ENCODE measurements at regions not wholly inside any gene's neighbourhood (a gene's known extent, or its start where the extent isn't known, plus 50 kb on each side); places are given as distances from the start of the nearest gene placed in this dataset.

- DNase-seq (ENCODE audit: insufficient read length, low spot score) (no peak), FAIRE-seq (no peak)
Observed at GRCh38 chr6:126526996-126527606, 187.2 kb downstream of the CENPW start.

- no peak for FAIRE-seq
Observed at GRCh38 chr6:126529637-126530362, 189.9 kb downstream of the CENPW start.

GRCh38 chr6:126530775-126531174 lies 190.9 kb downstream of the CENPW start:
- DNase-seq (ENCODE audit: insufficient read length, low spot score), result no peak
- FAIRE-seq, result no peak

More at GRCh38 chr6:126529637-126530362, 189.9 kb downstream of the CENPW start:
- DNase-seq (ENCODE audit: insufficient read length, low spot score), result no peak

- FAIRE-seq, result no peak
- no peak for DNase-seq (ENCODE audit: insufficient read length, low spot score)
Observed at GRCh38 chr6:126531286-126531685, 191.4 kb downstream of the CENPW start.

DNA sequence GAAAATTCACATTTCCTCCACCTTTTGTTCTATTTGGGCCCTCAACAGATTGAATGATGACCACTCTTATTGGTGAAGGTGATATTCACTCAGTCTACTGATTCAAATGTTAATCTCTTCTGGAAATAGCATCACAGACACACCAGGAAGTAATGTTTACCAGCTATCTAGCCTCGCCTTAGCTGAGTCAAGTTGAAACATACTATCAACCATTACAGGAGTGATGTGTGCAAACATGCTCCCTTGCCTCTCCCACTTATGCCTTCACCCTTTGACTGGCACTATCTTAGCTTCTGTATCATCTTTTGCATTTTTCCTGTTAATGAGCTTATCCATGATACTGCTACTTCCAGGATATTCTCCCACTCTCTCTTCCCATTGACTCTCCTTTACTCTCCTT lies 191.9 kb downstream of the CENPW start:
- FAIRE-seq (no peak), DNase-seq (ENCODE audit: insufficient read length, low spot score) (no peak)

DNA sequence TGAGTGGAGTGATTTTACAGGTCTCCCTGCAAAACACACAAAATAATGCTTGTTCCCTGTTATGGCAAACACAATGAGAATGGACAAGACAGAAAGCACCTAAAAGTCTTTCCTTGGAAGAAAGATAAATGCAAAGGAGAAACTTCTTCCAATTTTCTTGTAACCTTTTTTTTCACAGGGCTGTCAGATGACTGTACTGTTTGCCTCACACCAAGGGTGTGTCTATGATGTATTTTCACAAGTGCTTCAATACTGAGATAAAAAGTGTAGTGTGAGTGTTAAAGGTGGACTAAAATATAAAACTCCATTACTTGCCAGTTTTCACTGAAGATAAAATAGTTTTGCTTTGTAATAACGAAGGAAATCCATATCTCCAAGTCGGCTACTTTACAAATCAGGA lies 194.5 kb downstream of the CENPW start:
- DNase-seq (ENCODE audit: insufficient read length, low spot score) (no peak), FAIRE-seq (no peak)

- FAIRE-seq (no peak), DNase-seq (ENCODE audit: insufficient read length, low spot score) (no peak)
Observed at GRCh38 chr6:126535138-126535537, 195.2 kb downstream of the CENPW start.

DNA sequence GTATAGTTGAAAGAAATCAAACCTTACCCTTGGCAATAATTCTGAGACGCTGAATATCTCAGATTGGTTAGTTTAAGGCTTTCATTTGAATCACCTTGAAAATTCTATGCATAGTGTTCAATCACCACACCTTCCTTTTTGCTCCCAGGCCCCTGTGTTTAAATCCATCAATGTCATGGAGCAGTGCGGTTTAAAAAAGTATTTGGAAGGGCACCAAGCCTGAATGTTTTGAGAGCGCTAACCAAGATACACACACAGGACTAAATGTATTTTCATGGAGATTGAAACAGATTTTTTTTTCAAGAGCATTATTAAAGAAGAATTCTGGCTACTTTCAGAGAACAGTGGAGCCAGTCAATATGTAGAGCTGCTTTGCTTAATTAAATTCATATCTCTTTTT lies 195.7 kb downstream of the CENPW start:
- DNase-seq (ENCODE audit: insufficient read length, low spot score) (no peak), FAIRE-seq (no peak)

- DNase-seq (ENCODE audit: insufficient read length, low spot score), result no peak
- no peak for FAIRE-seq
Observed at GRCh38 chr6:126537061-126537816, 197.3 kb downstream of the CENPW start.

- DNase-seq (ENCODE audit: insufficient read length, low spot score), result no peak
Observed at GRCh38 chr6:126539022-126539421, 199.1 kb downstream of the CENPW start.

DNA sequence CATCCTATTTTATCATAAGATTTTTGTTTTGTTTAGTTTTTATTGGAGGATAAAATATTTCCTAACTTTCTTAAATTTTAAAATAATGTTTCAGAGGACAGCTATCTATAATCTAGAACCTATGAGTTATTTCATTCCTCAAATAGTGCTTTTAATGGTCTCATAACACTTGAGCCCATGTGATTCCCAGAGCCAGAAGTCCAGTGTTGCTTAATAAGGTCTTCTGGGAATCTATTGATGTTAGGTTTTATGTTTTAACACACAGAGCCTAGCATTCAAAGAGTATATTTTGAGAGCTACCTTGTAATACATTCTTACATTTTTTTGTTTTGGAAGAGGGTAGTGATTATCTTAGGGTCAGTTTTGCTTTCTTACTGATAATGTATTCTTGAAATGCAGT lies 200.2 kb downstream of the CENPW start:
- no peak for FAIRE-seq
- DNase-seq (ENCODE audit: insufficient read length, low spot score), result no peak

More at GRCh38 chr6:126539022-126539421, 199.1 kb downstream of the CENPW start:
- FAIRE-seq, result no peak

- no peak for FAIRE-seq
- DNase-seq (ENCODE audit: insufficient read length, low spot score), result no peak
Observed at GRCh38 chr6:126541806-126542491, 202.0 kb downstream of the CENPW start.

- no peak for FAIRE-seq
- no peak for DNase-seq (ENCODE audit: insufficient read length, low spot score)
Observed at GRCh38 chr6:126546541-126547120, 206.7 kb downstream of the CENPW start.

DNA sequence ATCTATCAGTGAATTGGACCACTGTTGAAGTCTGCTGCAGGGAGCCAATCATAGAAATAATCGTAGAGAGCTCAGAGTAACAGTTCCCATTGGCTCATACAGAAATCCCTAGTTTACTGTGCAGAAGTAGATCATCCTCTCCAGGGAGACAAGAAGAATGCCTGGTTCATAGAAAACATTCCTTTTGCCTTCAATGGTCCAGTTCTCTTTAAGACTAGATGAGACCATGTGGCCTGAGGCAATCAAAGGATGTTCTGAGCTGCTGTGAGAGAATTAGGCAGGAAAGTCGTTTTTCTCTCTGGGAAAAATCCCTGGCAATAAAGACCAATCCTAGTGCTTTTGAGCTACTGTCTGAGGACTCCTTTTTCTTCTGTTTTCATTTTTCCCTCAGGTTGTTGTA lies 208.4 kb downstream of the CENPW start:
- DNase-seq (ENCODE audit: insufficient read length, low spot score), result no peak
- FAIRE-seq, result no peak

DNA sequence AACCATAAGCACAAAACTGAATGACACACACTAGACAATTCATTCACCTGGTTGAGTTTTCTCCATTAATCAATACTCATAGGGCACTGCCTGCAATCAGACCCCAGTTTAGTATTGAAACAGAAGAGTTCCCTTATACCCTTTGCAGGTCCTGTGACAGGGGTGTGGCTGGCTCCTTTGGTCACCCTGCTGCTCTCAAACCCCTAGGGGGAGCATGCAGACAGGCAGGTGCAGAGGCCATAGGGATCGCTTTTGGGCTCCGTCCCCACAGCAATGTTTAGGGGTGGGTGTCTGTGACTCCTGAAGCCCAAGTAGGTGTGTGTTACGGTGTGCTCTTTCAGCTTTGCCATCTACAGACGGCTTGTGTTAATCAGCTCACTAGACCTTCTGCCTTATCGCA lies 210.4 kb downstream of the CENPW start:
- no peak for DNase-seq (ENCODE audit: insufficient read length, low spot score)
- FAIRE-seq, result no peak

DNA sequence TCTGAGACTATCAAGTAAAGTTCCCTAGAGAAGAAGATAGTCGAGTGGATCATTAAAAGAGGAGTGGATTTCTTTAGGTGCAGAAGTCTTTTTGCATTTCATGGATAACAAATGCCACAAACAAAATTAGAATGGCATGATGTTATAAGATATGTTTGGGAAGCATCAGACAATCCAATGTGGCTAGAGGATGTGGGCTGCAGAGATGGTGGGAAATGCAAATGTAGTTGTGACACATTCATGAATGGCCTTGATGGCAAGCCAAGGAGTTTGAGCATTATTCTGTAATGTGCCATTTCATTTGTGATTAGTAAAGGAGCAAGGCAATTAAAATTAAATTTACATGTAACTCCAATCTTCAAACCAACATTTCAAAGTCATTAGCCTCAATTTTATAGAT lies 211.9 kb downstream of the CENPW start:
- DNase-seq (ENCODE audit: insufficient read length, low spot score) (no peak), FAIRE-seq (no peak)

GRCh38 chr6:126553854-126554253 lies 213.9 kb downstream of the CENPW start:
- DNase-seq (ENCODE audit: insufficient read length, low spot score), result no peak
- no peak for FAIRE-seq

DNA sequence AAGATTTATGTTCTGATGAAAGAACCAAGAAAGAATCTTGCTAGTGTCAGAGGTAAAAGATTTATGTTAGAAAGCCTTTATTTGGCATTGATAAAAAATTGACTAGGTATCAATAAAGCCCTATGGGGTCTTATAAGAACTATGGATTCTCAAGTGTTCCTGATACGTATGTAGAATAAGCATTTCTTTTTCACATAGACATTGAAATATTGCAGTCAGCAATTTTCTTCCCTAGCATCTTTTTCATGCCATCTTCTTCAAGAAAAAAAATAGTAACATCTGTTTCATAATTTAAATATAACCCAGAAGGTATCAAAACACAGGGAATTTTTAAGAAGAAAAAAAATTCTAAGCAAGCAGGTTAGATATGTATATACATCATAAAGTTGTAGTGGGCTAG lies 230.6 kb downstream of the CENPW start:
- no peak for FAIRE-seq
- DNase-seq (ENCODE audit: insufficient read length, low spot score), result no peak

GRCh38 chr6:126574301-126574700 lies 234.4 kb downstream of the CENPW start:
- FAIRE-seq, result no peak
- DNase-seq (ENCODE audit: insufficient read length, low spot score), result no peak

DNA sequence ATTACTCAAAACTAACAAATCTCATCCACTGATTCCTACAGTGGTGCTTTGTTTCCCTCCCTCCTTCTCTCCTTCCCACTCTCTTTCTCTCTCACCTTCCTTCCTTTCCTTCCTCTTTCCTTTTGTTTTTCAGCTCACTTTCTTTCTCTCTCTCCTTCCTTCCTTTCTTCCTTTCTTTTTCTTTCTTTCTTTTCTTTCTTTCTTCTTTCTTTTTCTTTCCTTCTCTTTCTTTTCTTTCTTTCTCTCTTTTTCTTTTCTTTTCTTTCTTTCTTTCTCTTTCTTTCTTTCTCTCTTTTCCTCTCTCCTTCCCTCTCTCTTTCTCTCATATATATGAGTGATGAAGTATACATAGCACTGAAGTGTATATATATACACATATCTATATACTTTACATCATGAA lies 241.4 kb downstream of the CENPW start:
- no peak for FAIRE-seq

More for the DNA sequence above, 241.4 kb downstream of the CENPW start:
- DNase-seq (ENCODE audit: insufficient read length, low spot score), result no peak
